Fibroblast of lung (primary cell): ENCODE measurements at regions not wholly inside any gene's neighbourhood (a gene's known extent, or its start where the extent isn't known, plus 50 kb on each side); places are given as distances from the start of the nearest gene placed in this dataset.

Experiments used
- CTCF ChIP-seq, 2 donors: IDR thresholded peaks in 1 of 2; conservative IDR thresholded peaks in 1 of 2; 1 replicate in 1 of 2; 2 replicates in 1 of 2; pipeline ENCODE4 v1.5.1; 2011 to 2012; ENCODE audit warnings: low read length in 2 of 2, control low read depth in 1 of 2, inconsistent platforms in 1 of 2, low read depth in 1 of 2, mild to moderate bottlenecking in 1 of 2
- EZH2 ChIP-seq: IDR thresholded peaks from 2 replicates; pipeline ENCODE4 v1.5.1; 2012; ENCODE audit warnings: low read length, control low read depth, mild to moderate bottlenecking; ENCODE audit errors: missing control alignments

- no peak for TF ChIP-seq CTCF (conservative IDR thresholded peaks at IDR 0.05 in 1 of 2, IDR thresholded peaks at IDR 0.05 in 1 of 2; ENCODE audit: low read depth in 1 of 2, low read length in 2 of 2)
- TF ChIP-seq EZH2 = no peak
Observed at GRCh38 chr2:34162231-34162630, 563.1 kb upstream of the FAM98A start.
